Effector memory CD4-positive, alpha-beta T cell (primary cell): ENCODE measurements at regions not wholly inside any gene's neighbourhood (a gene's known extent, or its start where the extent isn't known, plus 50 kb on each side); places are given as distances from the start of the nearest gene placed in this dataset.

Source experiments
- DNase-seq, 3 donors: peaks; one replicate each; pipeline ENCODE4 v3.0.0-alpha.2; 2020
- H3K27ac ChIP-seq: 2 replicates; pipeline ENCODE4 v1.7.0; 2013; ENCODE audit warnings: mild to moderate bottlenecking, low read length, moderate library complexity; ENCODE audit not compliant: insufficient read depth, poor library complexity, severe bottlenecking
- H3K27me3 ChIP-seq: replicated peaks from 2 replicates; pipeline ENCODE4 v1.7.0; 2013; ENCODE audit warnings: mild to moderate bottlenecking, low read length; ENCODE audit not compliant: insufficient read depth, control insufficient read depth, poor library complexity, severe bottlenecking
- H3K36me3 ChIP-seq: 2 replicates; pipeline ENCODE4 v1.7.0; 2013; ENCODE audit warnings: mild to moderate bottlenecking, low read length, moderate library complexity; ENCODE audit not compliant: control insufficient read depth, insufficient read depth
- H3K4me1 ChIP-seq: 2 replicates; pipeline ENCODE4 v1.7.0; 2013; ENCODE audit warnings: low read length, mild to moderate bottlenecking; ENCODE audit not compliant: control insufficient read depth, insufficient read depth, poor library complexity, severe bottlenecking
- H3K4me3 ChIP-seq: 2 replicates; pipeline ENCODE4 v1.7.0; 2013; ENCODE audit warnings: low read length, low read depth, mild to moderate bottlenecking; ENCODE audit not compliant: insufficient read depth, poor library complexity, severe bottlenecking
- H3K9me3 ChIP-seq: 2 replicates; pipeline ENCODE4 v1.7.0; 2013; ENCODE audit warnings: mild to moderate bottlenecking, low read length, moderate library complexity; ENCODE audit not compliant: control insufficient read depth

DNA sequence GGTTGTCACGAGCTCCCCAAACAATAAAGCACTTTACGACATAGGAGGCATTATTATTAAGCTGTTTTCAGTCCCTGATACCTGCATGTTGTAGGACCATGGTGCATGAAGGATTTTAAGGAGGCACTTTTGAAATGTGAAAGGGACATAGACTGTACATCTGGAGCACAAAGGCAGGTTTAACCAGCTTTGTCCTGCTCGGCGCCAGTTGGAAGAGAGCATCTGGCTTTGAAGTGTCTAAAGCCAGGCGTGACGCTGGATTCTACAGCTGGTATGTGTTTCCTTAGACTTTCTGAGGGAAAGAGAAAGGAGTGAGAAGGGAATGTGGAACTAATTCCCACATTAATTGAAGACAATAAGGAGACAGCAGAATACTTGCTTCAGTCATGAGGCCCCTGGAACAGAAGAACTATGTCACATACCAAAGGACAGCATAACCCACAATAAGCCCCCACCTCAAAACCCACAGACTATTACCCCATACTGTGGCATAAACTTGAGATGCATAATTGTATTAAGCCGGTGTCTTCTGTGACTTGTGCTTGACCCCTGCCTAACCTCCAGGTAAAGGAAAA is 381.0 kb upstream of the MEX3C start:
- H3K4me3 ChIP-seq: no peak overlapping the region
- H3K27me3 ChIP-seq: no peaks in the 10 kb centered on the region
- no peaks in the 10 kb centered on the region for H3K4me1 ChIP-seq
- DNase-seq: no peak
- no peak overlapping the region for H3K27ac ChIP-seq
- no peaks in the 10 kb centered on the region for H3K9me3 ChIP-seq
- H3K36me3 ChIP-seq: no peaks in the 10 kb centered on the region

DNA sequence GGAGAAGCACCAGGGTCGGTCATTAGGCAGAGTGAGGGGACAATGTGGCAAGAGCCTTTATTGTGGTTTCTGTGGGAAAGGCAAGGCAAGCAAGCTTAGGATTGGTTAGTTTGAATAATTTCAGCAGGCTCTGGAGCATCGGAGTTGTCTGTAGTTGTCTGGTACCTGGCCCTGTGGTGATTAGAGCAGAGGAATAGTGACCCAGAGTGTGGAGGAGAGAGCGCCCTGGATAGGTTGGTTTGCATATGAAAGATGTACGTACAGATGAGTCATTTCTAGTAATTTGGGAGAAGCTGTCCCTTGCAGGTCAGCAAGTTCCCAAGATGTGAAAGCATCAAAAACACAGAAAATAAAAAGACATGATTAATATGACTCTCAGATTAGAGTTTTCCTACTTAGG is 383.1 kb upstream of the MEX3C start:
- Histone ChIP-seq H3K36me3 (no peaks in the 10 kb centered on the region), H3K4me3 (no peak overlapping the region), H3K27me3 (no peaks in the 10 kb centered on the region), H3K4me1 (no peaks in the 10 kb centered on the region), H3K9me3 (no peaks in the 10 kb centered on the region), H3K27ac (no peak overlapping the region)
- DNase-seq: no peak

DNA sequence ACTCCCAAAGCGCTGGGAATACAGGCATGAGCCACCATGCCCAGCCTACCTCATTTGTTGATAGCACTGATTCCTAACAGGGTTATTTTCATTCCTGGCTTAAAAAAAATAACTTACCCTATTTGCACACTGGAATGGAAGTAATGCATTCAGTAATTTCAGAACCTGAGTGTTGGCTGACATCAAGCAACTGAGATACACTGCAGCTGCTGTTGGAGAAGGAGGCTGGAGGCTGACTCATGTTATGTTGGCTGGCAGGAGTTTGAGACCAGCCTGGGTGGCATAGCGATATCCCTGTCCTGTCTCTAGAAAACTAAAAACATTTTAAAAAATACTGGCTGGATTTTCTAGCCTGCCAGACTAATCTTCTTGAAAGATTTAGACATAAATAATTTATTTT is 385.1 kb upstream of the MEX3C start:
- H3K9me3 ChIP-seq: no peaks in the 10 kb centered on the region
- no peak overlapping the region for H3K4me3 ChIP-seq
- H3K27ac ChIP-seq: no peak overlapping the region
- DNase-seq: no peak
- no peaks in the 10 kb centered on the region for H3K27me3 ChIP-seq
- no peaks in the 10 kb centered on the region for H3K36me3 ChIP-seq
- no peaks in the 10 kb centered on the region for H3K4me1 ChIP-seq

DNA sequence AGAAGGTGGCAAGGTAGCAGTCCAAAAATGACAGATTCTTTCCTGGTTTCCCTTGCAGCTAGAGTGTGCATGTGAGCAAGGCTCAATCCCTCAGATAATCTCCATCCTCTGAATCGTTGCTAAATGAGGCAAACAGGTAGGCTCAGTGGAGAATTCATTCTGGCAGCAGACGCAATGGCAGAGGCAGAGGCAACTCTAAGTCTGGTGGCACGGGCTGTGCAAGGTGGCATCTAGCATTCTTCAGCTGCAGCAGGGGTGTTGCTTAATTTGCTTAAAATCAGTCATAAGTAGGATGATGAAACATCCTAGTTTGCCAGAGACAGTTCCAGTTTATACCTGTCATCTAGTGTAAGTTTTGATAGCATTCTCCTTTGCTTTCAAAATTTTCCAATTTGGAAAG is 391.1 kb upstream of the MEX3C start:
- no peak overlapping the region for H3K4me3 ChIP-seq
- no peak for DNase-seq
- no peaks in the 10 kb centered on the region for H3K9me3 ChIP-seq
- H3K4me1 ChIP-seq: no peaks in the 10 kb centered on the region
- H3K27ac ChIP-seq: no peak overlapping the region
- no peaks in the 10 kb centered on the region for H3K27me3 ChIP-seq
- no peaks in the 10 kb centered on the region for H3K36me3 ChIP-seq

DNA sequence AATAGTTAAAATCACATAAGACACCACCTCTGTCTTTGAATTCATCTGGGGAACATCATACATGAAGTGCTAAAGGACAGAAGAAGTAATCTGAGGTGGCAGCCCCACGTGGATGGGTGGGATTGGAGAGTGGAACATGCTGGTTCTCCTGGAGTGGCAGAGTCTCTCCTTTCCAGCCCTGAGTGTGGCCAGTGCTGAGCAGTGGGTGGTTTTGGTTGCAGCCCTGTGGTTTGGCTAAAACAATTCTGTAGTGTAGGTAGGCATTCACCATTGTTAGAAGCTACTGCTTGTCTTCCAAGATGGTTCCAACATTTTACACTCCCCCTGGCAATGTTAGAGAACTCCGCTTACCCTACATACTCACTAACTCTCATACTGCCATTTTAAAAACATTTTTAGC is 396.4 kb upstream of the MEX3C start:
- no peak overlapping the region for H3K27ac ChIP-seq
- no peaks in the 10 kb centered on the region for H3K4me1 ChIP-seq
- no peaks in the 10 kb centered on the region for H3K36me3 ChIP-seq
- no peak for DNase-seq
- H3K4me3 ChIP-seq: no peak overlapping the region
- no peaks in the 10 kb centered on the region for H3K27me3 ChIP-seq
- H3K9me3 ChIP-seq: no peaks in the 10 kb centered on the region

DNA sequence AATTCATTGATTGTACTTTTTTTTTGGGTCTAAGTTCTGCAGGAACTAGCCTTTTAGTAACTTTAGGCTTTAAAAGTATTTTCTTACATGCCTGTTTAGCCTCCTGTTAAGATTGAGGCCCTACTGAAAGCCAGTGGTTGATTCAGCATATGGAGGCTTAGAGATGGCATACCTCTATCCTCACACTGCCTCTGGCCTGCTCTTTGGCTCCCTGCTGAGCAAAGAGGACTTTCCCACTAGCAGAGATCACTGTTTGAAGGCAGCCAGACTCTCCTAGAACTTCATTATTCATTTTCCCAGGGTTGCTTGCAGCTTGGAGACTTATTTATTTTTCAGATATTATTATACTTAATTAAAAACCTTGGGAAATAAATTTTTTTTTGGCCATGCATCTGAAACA is 405.6 kb upstream of the MEX3C start:
- no peaks in the 10 kb centered on the region for H3K36me3 ChIP-seq
- H3K4me3 ChIP-seq: no peak overlapping the region
- H3K27me3 ChIP-seq: no peaks in the 10 kb centered on the region
- H3K4me1 ChIP-seq: no peaks in the 10 kb centered on the region
- no peak overlapping the region for H3K27ac ChIP-seq
- no peaks in the 10 kb centered on the region for H3K9me3 ChIP-seq
- DNase-seq: no peak

DNA sequence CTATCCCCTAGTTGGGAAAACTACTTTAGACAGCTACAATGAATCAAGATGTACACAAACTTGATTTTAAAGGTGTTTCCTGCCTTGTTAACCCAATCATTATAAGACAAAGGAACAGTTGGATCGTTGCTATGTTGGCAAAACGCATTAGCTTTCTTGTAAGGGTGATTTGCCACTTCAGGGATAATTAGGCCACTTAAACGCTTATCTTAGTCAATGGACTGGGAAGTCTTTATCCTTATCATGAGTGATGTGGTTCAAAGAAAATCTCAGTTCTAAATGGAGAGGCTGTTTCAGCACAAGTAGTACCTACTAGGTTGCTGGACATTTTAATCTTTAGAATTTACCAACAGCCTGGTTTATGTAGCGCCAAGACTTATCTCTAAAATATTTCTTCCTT is 406.1 kb upstream of the MEX3C start:
- DNase-seq: no peak
- H3K27ac ChIP-seq: no peak overlapping the region
- no peak overlapping the region for H3K4me3 ChIP-seq
- no peaks in the 10 kb centered on the region for H3K9me3 ChIP-seq
- H3K36me3 ChIP-seq: no peaks in the 10 kb centered on the region
- H3K4me1 ChIP-seq: no peaks in the 10 kb centered on the region
- no peaks in the 10 kb centered on the region for H3K27me3 ChIP-seq

DNA sequence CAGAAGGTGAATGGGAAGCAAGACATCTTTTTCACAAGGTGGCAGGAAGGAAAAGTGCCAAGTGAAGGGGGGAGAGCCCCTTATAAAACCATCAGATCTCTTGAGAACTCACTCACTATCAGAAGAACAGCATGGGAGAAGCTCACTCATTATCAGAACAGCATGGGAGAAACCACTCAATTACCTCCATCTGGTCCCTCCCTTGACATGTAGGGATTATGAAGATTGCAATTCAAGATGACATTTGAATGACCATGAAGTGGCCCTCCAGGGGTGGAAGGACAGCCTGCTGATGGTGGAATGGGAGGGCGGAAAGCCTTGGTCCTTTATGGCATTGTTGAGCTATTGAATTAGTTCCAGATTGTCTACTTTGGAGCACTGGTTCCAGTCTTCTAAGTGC is 413.0 kb upstream of the MEX3C start:
- Histone ChIP-seq H3K4me3 (no peak overlapping the region), H3K4me1 (no peaks in the 10 kb centered on the region), H3K27me3 (no peaks in the 10 kb centered on the region), H3K36me3 (no peaks in the 10 kb centered on the region), H3K9me3 (no peaks in the 10 kb centered on the region), H3K27ac (no peak overlapping the region)
- DNase-seq: no peak

DNA sequence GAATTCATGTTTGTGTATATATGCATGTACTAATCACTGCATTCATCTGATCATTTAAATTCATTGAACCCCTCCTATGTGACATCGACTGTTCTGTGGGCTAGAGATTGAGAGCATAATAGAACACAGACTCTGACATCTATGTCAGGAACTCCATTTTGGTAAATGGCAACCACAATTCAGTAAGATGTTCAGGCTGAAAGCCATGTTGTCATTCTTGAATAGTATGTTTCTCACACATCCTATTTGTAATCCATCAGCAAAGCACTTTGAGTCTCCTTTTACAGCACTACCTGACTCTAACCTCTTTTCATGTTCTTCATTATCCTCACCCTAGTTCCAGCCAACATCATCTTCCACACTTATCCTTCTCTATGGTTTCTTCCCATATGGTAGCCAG is 413.8 kb upstream of the MEX3C start:
- Histone ChIP-seq H3K4me1 (no peaks in the 10 kb centered on the region), H3K27me3 (no peaks in the 10 kb centered on the region), H3K36me3 (no peaks in the 10 kb centered on the region), H3K27ac (no peak overlapping the region), H3K9me3 (no peaks in the 10 kb centered on the region), H3K4me3 (no peak overlapping the region)
- DNase-seq: no peak

DNA sequence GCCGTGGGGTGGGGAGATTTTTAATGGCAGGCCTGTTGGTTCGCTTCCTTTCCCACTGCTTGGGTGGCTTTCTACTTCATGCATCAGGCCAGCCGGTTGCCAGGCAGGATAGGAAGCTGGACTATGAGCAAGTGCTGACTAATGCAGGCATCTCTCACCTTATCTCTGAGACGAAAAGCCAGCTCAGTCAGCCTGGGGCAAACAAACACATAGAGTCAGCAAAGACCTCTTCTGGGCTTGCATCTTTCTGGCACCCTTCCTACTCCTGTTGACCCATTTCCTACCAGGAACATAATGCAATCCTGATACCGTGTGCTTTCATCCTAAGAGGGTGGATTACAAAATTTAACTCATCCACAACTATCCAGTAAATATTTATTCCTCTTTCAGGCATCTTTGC is 416.6 kb upstream of the MEX3C start:
- no peaks in the 10 kb centered on the region for H3K27me3 ChIP-seq
- no peaks in the 10 kb centered on the region for H3K36me3 ChIP-seq
- H3K4me1 ChIP-seq: no peaks in the 10 kb centered on the region
- DNase-seq: no peak
- H3K4me3 ChIP-seq: no peak overlapping the region
- H3K9me3 ChIP-seq: no peaks in the 10 kb centered on the region
- no peak overlapping the region for H3K27ac ChIP-seq
